D721Med (cell line): ENCODE measurements at regions not wholly inside any gene's neighbourhood (a gene's known extent, or its start where the extent isn't known, plus 50 kb on each side); places are given as distances from the start of the nearest gene placed in this dataset.

Experiments
- DNase-seq: peaks from one replicate; pipeline ENCODE4 v3.0.0; 2011; ENCODE audit warnings: low spot score; ENCODE audit not compliant: insufficient read length
- FAIRE-seq: peaks from 2 replicates; lab custom pipeline; 2011; peaks lifted over from hg19 to GRCh38; lab: Jason Lieb, UNC
- CTCF ChIP-seq: IDR thresholded peaks from 2 replicates; pipeline ENCODE4 v1.5.1; 2012; ENCODE audit warnings: mild to moderate bottlenecking, control low read depth; ENCODE audit not compliant: insufficient read depth; ENCODE audit errors: missing control alignments

- TF ChIP-seq CTCF, result no peak
- DNase-seq (no peak), FAIRE-seq (no peak)
Measured at GRCh38 chrX:25288676-25289075, 272.9 kb upstream of the ARX start.

GRCh38 chrX:25287521-25287920, 271.8 kb upstream of the ARX start:
- no peak for TF ChIP-seq CTCF
- FAIRE-seq (no peak), DNase-seq (no peak)

- DNase-seq (no peak), FAIRE-seq (no peak)
- no peak for TF ChIP-seq CTCF
Measured at GRCh38 chrX:25285598-25285997, 269.8 kb upstream of the ARX start.

GRCh38 chrX:25279510-25279909, 263.7 kb upstream of the ARX start:
- no peak for DNase-seq
- no peak for TF ChIP-seq CTCF
- no peak for FAIRE-seq

- FAIRE-seq (no peak), DNase-seq (no peak)
- TF ChIP-seq CTCF, result no peak
Measured at GRCh38 chrX:25278341-25278740, 262.6 kb upstream of the ARX start.

- FAIRE-seq (no peak), DNase-seq (no peak)
- TF ChIP-seq CTCF, result no peak
Measured at GRCh38 chrX:25277574-25277973, 261.8 kb upstream of the ARX start.

- DNase-seq (no peak), FAIRE-seq (no peak)
- peak; percentile 6 for TF ChIP-seq CTCF
Measured at GRCh38 chrX:25275159-25275558, 259.4 kb upstream of the ARX start.
